Activated CD4-positive, alpha-beta T cell treated with anti-CD3 and anti-CD28 coated beads for 4 hours (primary cell): ENCODE measurements at regions not wholly inside any gene's neighbourhood (a gene's known extent, or its start where the extent isn't known, plus 50 kb on each side); places are given as distances from the start of the nearest gene placed in this dataset.

Experiments used
- DNase-seq, 2 donors: peaks; one replicate each; pipeline ENCODE4 v3.0.0-alpha.2; 2020

DNA sequence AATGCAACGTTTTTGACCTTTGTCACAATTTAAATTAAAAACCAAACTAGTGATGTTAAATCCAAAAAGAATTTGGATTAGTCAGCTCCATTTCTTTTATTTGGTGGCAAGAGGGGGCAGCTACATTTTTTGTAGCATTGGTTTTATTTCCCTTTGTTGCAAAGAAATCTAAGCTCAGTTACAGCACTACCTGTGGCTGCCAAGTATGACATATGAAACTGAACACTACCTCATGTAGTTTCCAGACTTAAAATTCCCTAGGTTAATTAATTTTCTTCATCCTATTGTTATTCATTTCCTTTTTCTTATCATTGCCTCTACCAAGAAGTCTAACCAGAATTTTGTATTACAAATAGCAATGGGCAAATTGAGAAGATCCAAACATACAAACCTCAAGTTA is 393.5 kb downstream of the BRINP1 start:
- DNase-seq: no peak

DNA sequence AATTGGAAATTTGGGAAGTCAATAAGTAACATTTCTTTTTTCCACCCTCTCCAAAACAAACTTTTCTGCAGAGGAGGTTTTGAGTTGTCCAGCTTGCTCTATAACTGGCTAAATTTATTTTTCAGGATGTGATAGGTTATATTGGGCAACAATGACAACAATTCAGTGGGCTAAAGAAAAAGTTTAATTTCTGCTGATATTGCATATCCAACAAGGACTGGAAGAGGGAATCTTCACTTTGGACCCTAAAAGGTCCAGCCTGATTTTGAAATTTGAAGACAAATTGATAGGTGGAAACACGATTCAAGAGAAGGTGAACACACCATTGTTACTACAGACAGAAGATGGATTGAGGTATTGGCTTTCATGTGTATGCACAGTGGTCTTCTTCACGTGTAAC is 393.1 kb downstream of the BRINP1 start:
- DNase-seq: no peak

- DNase-seq: no peak
Observed at GRCh38 chr9:118984607-118985006, 384.6 kb downstream of the BRINP1 start.

DNA sequence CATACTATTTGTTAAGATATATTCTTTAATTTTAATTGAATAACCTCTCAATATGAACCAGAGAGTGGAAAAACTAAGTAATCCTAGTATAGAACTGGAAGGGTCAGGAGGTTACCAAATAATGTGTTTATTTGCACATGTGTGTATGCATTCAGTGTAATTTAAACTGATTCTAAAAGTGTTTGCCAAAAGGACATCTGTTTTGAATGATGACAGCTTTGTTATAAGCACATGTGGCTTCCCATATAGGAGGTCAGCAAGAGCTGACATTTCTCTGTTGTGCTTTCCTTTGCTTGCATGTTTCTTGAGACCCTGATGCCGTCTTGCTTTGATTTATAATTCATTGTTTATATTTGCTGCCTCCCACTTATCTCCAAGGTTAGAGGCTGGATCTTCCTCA is 383.4 kb downstream of the BRINP1 start:
- DNase-seq: no peak

DNA sequence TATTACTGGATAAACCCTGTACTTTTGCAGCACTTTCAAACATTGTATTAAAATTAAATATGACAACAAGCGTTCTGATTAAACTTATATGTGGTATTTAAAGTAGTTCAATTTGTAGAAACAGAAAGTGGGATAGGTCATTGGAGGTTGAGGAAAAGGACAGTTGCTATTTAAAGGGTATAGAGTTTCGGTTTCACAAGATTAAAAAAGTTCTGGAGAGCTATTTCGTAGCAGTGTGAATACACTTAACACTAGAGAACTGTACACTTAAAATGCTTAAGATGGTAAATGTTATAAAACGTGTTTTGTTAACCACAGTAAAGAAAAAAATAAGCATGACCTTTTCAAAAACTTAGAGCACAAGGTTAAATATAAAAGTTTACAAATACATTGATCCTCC is 382.1 kb downstream of the BRINP1 start:
- DNase-seq: no peak

- DNase-seq: no peak
Observed at GRCh38 chr9:118990949-118991348, 378.3 kb downstream of the BRINP1 start.

GRCh38 chr9:118991366-118992285 is 377.6 kb downstream of the BRINP1 start:
- DNase-seq: no peak

DNA sequence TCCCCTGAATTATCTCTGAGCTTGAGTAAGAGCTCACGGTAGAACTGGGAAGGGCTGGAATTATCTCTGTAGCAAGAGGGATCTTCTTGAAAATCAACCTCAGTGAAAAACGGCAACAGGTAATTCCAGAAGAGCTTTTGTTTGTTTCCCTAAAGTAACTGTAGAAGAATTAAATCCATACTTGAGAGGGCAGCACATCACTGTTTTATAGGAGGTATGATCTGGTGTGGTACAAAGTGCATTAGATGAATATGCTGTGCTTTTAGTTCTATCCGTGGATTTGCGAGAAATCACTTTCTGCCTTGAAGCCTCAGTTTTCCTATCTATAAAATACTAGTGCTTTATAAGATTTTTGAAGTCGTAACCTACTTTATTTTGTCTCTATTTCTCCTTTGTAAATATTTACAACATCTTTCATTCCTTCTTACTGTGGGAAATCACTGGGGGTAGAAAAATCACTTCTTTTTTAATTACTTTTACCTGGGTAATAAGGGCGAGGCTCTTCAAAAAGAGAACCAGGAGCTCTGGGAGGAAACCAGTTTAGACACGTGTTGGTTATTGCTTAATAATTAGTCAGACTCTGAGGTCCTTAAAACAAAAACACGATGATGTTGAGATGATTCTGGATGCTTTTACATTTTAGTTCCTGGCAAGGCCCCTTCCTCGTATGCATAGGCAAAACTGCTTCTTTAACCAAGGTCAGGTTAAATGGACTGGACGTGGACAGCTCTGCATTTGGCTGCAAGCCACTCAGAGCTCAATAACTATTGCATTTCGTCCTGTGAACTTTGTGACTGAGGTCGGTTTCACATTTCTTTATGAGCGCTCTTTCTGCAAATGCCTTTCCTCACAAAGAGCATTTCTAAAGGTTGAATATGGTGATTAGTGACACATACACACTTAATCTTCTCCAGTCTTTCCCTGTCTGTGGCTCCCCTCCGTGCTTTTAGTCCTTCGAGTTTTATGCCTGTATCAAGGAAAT is 376.1 kb downstream of the BRINP1 start:
- no peak for DNase-seq

GRCh38 chr9:118993965-118994364 is 375.3 kb downstream of the BRINP1 start:
- no peak for DNase-seq

- no peak for DNase-seq
Observed at GRCh38 chr9:119002491-119002890, 366.7 kb downstream of the BRINP1 start.

GRCh38 chr9:119003201-119003611 is 366.0 kb downstream of the BRINP1 start:
- DNase-seq: no peak

GRCh38 chr9:119003882-119004617 is 365.2 kb downstream of the BRINP1 start:
- DNase-seq: no peak

DNA sequence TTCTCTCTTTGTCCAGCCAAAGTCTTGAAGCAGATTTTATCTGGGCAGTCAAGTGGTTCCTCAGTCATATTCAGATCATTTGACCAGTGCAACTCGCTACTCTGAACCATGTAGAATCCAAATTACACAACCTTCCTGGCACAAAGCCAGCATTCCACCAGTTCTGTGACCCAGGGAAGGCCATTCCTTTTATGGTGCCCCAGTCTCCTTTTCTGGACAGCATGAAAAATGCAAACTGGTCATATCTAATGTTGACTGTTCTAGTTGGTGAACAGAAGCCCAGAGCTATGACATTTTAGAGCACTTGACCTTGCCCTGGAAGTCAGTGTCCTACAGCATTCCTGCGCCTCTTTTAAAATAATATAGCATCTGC is 364.6 kb downstream of the BRINP1 start:
- DNase-seq: no peak

DNA sequence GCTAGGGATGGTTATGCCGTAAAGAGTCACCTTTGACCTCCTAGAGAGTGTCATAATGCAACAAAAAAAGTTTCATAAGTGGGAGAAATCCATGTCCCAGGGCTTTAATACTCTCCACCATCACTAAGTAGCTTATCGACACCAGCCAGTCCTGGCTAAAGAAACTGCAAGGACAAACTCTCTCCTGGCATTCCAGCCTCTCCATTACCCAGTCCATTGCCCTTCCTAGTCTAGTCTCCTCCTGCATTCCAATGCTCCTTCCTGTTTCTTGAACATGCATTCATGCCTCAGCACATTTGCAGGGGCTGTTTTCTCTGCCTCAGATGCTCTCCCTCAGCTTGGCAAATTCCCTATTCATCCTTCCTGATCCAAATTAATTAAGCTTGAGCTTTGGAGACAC is 364.1 kb downstream of the BRINP1 start:
- DNase-seq: no peak

- DNase-seq: no peak
Observed at GRCh38 chr9:119009249-119009648, 360.0 kb downstream of the BRINP1 start.

GRCh38 chr9:119020284-119020683 is 349.0 kb downstream of the BRINP1 start:
- DNase-seq: no peak

DNA sequence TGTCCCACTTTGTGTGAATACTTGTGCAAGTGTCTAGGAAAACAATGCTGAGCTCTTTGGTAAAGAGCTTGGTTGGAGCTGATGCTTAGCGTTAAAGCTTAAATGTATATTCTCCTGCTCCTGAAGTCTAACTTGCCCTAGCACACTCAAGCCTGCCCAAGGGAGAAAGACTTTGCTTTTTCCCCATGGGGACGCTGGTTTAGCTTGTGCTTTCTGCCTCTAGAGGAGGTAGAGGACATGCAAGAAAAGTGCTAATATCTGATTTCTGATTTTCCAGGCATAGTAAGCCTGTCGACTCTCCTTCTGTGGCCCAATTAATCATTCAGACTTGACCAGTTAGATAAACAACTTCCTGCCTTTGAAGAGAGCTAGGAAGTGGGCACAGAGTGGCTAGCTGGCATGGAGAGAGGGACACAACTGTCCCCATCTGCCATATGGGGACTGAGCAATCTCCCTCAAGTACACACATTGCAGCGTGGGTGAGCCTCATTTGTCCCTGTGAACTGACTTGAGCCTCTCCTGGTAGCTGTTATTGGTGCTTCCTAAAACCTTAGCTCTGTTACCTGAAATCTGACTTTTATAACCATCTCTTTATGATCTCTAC is 348.4 kb downstream of the BRINP1 start:
- DNase-seq: no peak

DNA sequence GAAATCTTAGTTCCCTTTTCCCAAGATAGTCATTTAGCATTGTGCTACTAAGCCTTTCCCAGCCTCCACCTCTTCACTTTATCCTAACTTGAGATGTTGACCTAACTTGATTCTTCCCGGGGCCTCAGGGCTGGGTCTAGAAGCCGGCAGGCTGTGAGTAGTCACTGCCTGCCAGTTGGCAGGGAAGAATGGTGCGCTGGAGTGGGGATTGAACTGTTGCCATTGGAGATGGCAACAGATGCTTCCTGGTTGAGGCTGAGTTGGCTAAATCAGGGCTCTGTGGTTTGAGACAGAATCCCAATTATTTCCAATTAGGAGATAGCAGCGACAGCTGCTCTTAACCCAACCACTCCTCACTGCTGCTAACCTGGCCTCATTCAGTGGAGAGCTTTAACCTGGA is 343.1 kb downstream of the BRINP1 start:
- DNase-seq: no peak

DNA sequence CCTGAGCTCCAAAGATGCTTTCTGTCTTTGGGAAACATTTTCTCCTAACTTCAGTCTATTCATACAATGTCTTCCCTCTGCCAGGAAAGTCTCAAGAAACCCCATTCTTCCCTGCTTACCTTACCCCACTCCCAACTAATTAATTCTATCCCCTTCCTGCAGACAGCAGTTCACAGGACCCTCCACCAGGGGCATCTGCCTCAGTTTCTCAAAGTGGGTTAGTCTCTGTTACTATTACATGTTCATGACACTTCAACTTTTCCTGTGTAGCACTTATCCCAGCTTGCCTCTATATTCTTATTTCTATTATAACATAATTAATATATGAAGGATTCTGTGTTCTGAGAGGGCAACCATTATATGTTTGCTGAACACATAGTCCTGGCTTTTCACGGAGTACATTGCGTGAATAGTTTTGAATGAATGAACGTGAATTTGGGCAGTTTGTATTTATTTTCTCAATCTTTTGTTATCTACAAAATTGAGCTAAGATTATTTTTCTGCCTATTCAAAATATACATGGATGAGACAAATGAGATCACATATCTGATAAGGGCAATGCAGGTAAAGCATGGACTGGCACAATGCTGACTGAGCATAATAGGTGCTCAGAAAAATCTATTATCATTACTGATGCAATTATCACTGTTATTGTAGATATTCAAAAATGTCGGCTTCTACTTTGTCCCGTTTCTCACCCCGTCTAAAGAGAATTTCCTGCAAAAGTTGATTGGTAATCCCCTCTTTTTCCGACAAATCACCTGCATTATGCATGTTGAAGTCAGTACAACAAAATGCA is 341.1 kb downstream of the BRINP1 start:
- no peak for DNase-seq

GRCh38 chr9:119029886-119030285 is 339.3 kb downstream of the BRINP1 start:
- no peak for DNase-seq

DNA sequence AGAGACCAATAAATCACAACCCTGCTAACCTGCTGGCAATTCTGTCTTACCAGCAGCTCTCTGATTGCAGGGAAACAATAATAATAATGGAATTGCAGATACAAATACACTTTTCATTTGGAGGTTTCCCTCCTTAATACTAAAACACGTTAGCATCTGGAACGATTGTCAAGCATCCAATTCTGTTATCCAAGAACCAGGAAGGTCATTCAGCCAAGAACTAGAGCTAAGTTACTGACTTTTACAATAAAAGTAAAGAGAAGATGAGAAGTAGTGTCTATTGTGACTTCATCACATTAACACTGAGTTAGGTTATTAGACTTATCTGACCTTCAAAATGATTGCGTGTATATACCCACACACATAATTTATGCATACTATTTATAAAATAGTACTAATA is 335.6 kb downstream of the BRINP1 start:
- DNase-seq: no peak

DNA sequence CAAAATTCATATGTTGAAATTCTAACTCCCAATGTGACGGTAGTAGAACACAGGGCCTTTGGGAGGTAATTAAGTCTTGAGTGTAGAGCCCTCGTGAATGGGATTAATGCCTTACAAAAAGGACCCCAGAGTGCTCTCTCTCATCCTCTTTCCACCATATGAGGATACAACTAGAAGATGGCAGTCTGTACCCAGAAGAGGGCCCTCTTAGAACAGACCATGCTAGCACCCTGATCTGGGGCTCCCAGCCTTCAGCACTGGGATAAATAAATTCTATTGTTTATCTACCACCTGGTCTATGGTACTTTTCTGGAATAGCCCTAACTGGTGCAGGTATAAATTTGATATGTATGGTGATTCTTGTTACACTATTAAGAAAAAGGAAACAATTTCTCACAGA is 332.3 kb downstream of the BRINP1 start:
- DNase-seq: no peak
